ENCODE measurements at regions not wholly inside any gene's neighbourhood (a gene's known extent, or its start where the extent isn't known, plus 50 kb on each side); places are given as distances from the start of the nearest gene placed in this dataset.
A peak's percentile ranks its signal among the peaks of the same experiment; 100 is the strongest.

GRCh38 chr9:124149992-124150391 is 107.8 kb upstream of the NEK6 start:
- H3K27me3 ChIP-seq (ENCODE audit: control insufficient read depth, insufficient read depth, low read length), result no peaks in the 10 kb centered on the region
- ChIA-PET POLR2A (no interaction called here), CTCF (no interaction called here)
- DNase-seq (ENCODE audit: low read depth, low spot score) (no peak), ATAC-seq (no peak)
- H3K4me1 ChIP-seq (ENCODE audit: control insufficient read depth, insufficient read depth, low read length), result no peaks in the 10 kb centered on the region
- H3K36me3 ChIP-seq (ENCODE audit: control insufficient read depth, insufficient read depth, low read length), result no peaks in the 10 kb centered on the region
- TF ChIP-seq TCF7L2 (IDR thresholded peaks at IDR 0.05; ENCODE audit: low read depth, low read length) (no peak), SIN3A (IDR thresholded peaks at IDR 0.05; ENCODE audit: borderline replicate concordance, insufficient read depth, low read depth, low read length) (no peak), REST (IDR thresholded peaks at IDR 0.05; ENCODE audit: insufficient read depth in 1 of 2, low read depth in 2 of 2, low read length in 1 of 2) (peak; percentile 73 to 83; a peak in 3 of 4 replicates), POLR2AphosphoS5 (IDR thresholded peaks at IDR 0.05; ENCODE audit: low read depth, low read length) (no peak)
- TF ChIP-seq, protein P1, sequence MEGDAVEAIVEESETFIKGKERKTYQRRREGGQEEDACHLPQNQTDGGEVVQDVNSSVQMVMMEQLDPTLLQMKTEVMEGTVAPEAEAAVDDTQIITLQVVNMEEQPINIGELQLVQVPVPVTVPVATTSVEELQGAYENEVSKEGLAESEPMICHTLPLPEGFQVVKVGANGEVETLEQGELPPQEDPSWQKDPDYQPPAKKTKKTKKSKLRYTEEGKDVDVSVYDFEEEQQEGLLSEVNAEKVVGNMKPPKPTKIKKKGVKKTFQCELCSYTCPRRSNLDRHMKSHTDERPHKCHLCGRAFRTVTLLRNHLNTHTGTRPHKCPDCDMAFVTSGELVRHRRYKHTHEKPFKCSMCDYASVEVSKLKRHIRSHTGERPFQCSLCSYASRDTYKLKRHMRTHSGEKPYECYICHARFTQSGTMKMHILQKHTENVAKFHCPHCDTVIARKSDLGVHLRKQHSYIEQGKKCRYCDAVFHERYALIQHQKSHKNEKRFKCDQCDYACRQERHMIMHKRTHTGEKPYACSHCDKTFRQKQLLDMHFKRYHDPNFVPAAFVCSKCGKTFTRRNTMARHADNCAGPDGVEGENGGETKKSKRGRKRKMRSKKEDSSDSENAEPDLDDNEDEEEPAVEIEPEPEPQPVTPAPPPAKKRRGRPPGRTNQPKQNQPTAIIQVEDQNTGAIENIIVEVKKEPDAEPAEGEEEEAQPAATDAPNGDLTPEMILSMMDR (IDR thresholded peaks at IDR 0.05), result no peak
- H3K4me3 ChIP-seq (ENCODE audit: low read depth in 2 of 2, low read length in 2 of 2), result no peak overlapping the region
- in situ Hi-C loops (cut with HindIII; ENCODE audit: low pct_unique_long_range_greater_than_20kb, low sequenced_read_pairs) (no loop called here), intact Hi-C loops (cut with micrococcal nuclease; ENCODE audit: unreplicated experiment) (no loop called here)
- H3K27ac ChIP-seq (ENCODE audit: low read length), result no peak overlapping the region
- H3K9me3 ChIP-seq (ENCODE audit: control insufficient read depth, insufficient read depth, low read depth, low read length), result no peaks in the 10 kb centered on the region
- no TSS peak for BruUV-seq (replicated peaks)

DNA sequence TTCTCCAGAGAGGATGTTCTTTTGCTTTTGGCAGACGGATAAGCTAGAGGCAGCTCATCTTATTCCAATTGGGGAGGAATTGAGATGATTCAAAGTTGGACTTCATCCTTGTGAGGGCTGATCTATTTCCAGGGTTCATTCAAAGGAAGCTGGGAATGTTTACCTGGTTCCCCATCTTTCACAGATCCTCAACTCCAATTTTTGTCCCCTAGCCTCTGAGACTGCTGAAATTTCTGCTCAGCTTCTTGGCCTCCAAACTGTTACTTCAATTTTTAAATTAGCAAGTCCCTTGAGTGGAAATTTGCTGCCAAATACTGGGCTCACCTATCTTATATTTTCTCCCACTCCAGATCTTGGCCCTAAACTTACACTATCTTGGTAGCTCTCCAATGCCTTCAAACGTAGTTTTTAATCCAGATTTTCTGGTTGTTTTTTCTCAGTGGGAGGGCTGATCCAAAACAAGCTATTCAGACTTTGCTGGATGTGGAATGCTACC is 93.9 kb upstream of the NEK6 start:
- POLR2A ChIA-PET, result no interaction called here
- CTCF ChIA-PET, result no interaction called here
- DNase-seq (ENCODE audit: low read depth, low spot score), result no peak

More for the DNA sequence above, 93.9 kb upstream of the NEK6 start:
- Histone ChIP-seq H3K27me3 (ENCODE audit: control insufficient read depth, insufficient read depth, low read length) (no peaks in the 10 kb centered on the region), H3K9me3 (ENCODE audit: control insufficient read depth, insufficient read depth, low read depth, low read length) (no peaks in the 10 kb centered on the region), H3K36me3 (ENCODE audit: control insufficient read depth, insufficient read depth, low read length) (no peaks in the 10 kb centered on the region), H3K4me3 (ENCODE audit: low read depth in 2 of 2, low read length in 2 of 2) (no peak overlapping the region), H3K4me1 (ENCODE audit: control insufficient read depth, insufficient read depth, low read length) (no peaks in the 10 kb centered on the region), H3K27ac (ENCODE audit: low read length) (no peak overlapping the region)
- TF ChIP-seq POLR2AphosphoS5 (IDR thresholded peaks at IDR 0.05; ENCODE audit: low read depth, low read length) (no peak), REST (IDR thresholded peaks at IDR 0.05; ENCODE audit: insufficient read depth in 1 of 2, low read depth in 2 of 2, low read length in 1 of 2) (no peak)
- intact Hi-C loops (cut with micrococcal nuclease; ENCODE audit: unreplicated experiment), result no loop called here
- in situ Hi-C loops (cut with HindIII; ENCODE audit: low pct_unique_long_range_greater_than_20kb, low sequenced_read_pairs), result no loop called here
- ATAC-seq, result no peak
- BruUV-seq (replicated peaks), result no TSS peak
